Neural progenitor cell (in vitro differentiated cells): ENCODE measurements at regions not wholly inside any gene's neighbourhood (a gene's known extent, or its start where the extent isn't known, plus 50 kb on each side); places are given as distances from the start of the nearest gene placed in this dataset.

ENCODE experiments used
- CTCF ChIP-seq: fragments of 200-600 bp; sonication (generic); IDR thresholded peaks from 2 replicates; pipeline ENCODE4 v1.5.1; 2017; ENCODE audit warnings: antibody characterized with exemption, mild to moderate bottlenecking
- EZH2 ChIP-seq: fragments of 200-600 bp; sonication (generic); IDR thresholded peaks from 2 replicates; pipeline ENCODE4 v1.6.1; 2017; ENCODE audit warnings: antibody characterized with exemption, mild to moderate bottlenecking, moderate library complexity
- EZH2phosphoT487 ChIP-seq: fragments of 200-600 bp; sonication (generic); IDR thresholded peaks from 2 replicates; pipeline ENCODE4 v1.6.1; 2017; ENCODE audit warnings: antibody characterized with exemption

GRCh38 chr13:104043184-104043583, 977.0 kb upstream of the SLC10A2 start:
- TF ChIP-seq CTCF = no peak
- no peak for TF ChIP-seq EZH2phosphoT487
- no peak for TF ChIP-seq EZH2
